ENCODE measurements at regions not wholly inside any gene's neighbourhood (a gene's known extent, or its start where the extent isn't known, plus 50 kb on each side); places are given as distances from the start of the nearest gene placed in this dataset.
A peak's percentile ranks its signal among the peaks of the same experiment; 100 is the strongest.

GRCh38 chr7:35537067-35538023, 157.6 kb downstream of the HERPUD2 start:
- H3K4me3 ChIP-seq (ENCODE audit: low read depth, low read length): peak overlapping the region; percentile 55

DNA sequence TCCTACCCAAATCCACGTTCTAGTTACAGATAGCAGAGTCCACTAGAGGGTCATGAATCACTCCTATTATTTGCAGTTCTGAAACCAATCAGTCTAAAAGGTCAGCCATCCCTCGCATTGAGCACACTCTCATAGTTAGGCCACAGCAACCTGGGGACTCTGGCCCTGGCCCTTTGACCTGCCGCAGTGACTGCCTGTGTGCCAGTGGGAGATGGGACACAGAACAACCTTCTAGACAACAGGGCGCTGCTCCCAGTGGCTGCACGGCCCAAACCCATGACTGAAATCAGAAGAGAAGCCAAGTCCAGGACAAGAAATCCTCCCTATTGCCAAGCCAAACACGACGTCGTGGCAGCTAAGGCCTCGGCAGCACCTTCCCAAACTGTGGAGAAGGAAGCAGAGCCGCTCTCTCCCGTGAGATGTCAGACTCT, 158.5 kb downstream of the HERPUD2 start:
- no peak overlapping the region for H3K4me3 ChIP-seq (ENCODE audit: low read depth, low read length)

DNA sequence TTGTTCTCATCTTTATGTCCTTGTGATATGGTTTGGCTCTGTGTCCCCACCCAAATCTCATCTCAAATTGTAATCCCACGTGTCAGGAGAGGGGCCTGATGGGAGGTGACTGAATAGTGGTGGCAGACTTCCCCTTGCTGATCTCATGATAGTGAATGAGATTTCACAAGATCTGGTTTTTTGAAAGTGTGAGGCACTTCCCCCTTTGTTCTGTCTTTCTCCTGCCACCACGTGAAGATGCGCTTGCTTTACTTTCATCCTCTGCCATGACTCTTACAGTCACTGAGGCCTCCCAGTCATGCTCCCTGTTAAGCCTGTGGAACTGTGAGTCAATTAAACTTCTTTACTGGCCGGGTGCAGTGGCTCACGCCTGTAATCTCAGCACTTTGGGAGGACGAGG, 161.0 kb downstream of the HERPUD2 start:
- no peak overlapping the region for H3K4me3 ChIP-seq (ENCODE audit: low read depth, low read length)

GRCh38 chr7:35530124-35531109, 164.5 kb downstream of the HERPUD2 start:
- H3K4me3 ChIP-seq (ENCODE audit: low read depth, low read length): no peak overlapping the region

DNA sequence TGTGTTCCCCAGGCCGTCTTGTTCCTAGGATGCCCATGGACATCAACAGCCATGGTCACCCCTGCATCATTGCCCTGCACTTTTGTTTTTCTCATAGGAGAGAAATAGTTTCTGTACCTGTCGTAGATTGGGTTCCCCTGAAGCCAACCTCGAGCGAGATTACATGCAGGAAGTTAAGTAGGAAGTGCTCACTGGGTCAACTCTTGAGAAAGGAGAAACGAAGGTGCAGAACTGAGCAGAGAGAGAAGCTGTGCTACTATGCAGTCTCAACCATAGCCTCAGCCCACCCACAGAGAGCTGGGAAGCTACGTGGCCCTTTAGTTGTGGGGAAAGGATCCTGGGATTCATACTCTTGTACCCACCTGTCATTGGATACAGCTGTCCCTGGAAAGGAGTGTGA, 165.2 kb downstream of the HERPUD2 start:
- H3K4me3 ChIP-seq (ENCODE audit: low read depth, low read length): no peak overlapping the region

- no peak overlapping the region for H3K4me3 ChIP-seq (ENCODE audit: low read depth, low read length)
These were observed 166.5 kb downstream of the HERPUD2 start for GRCh38 chr7:35528381-35528977.

DNA sequence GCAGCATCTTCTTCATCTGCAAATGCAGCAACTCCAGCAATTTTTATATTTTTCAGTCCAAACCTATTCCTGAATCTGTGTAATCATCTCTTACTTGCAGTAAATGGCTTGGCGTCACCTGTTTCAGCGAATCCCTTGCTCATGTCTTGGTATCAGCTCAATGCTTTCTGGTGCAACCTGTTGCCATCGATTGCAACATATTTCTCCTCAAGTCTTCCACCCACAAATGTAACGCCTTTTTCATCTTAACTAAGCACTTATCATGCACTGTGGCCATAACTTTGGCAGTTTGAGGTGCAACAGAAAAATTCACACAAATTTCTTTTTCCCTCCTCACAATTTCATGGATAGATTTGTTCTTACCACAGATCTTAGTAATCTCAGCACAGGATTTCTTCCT, 168.3 kb downstream of the HERPUD2 start:
- no peak overlapping the region for H3K4me3 ChIP-seq (ENCODE audit: low read depth, low read length)

DNA sequence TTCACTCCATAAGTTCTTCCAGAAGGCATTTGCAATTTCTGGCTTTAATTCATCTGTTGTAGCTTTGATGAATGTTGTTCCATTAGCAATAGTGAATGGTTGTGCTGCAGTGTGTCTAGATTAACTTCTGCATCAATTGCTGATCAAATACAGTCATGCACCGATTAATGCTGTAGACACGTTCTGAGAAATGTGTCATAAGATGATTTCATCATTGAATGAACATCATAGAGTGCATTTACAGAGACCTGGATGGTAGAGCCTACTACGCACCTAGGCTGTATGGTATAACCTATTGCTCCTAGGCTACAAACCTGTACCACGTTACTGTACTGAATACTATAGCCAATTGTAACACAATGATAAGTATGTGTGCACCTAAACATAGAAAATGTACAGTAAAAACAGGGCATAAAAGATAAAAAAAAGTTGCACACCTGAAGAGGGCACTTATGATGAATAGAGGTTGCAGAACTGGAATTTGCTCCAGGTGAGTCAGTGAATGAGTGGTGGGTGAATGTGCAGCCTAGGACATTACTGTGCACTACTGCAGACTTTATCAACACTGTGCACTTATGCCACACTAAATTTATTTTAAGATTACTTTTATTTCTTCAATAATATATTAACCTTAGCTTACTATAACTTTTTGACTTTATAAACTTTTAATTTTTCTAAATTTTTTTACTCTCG, 170.7 kb downstream of the HERPUD2 start:
- H3K4me3 ChIP-seq (ENCODE audit: low read depth, low read length): no peak overlapping the region

GRCh38 chr7:35523292-35523691, 171.6 kb downstream of the HERPUD2 start:
- H3K4me3 ChIP-seq (ENCODE audit: low read depth, low read length): no peak overlapping the region

- H3K4me3 ChIP-seq (ENCODE audit: low read depth, low read length): no peak overlapping the region
These were observed 172.2 kb downstream of the HERPUD2 start for GRCh38 chr7:35522697-35523096.

- H3K4me3 ChIP-seq (ENCODE audit: low read depth, low read length): no peak overlapping the region
These were observed 173.0 kb downstream of the HERPUD2 start for GRCh38 chr7:35521941-35522340.

GRCh38 chr7:35520810-35521625, 173.9 kb downstream of the HERPUD2 start:
- no peak overlapping the region for H3K4me3 ChIP-seq (ENCODE audit: low read depth, low read length)

DNA sequence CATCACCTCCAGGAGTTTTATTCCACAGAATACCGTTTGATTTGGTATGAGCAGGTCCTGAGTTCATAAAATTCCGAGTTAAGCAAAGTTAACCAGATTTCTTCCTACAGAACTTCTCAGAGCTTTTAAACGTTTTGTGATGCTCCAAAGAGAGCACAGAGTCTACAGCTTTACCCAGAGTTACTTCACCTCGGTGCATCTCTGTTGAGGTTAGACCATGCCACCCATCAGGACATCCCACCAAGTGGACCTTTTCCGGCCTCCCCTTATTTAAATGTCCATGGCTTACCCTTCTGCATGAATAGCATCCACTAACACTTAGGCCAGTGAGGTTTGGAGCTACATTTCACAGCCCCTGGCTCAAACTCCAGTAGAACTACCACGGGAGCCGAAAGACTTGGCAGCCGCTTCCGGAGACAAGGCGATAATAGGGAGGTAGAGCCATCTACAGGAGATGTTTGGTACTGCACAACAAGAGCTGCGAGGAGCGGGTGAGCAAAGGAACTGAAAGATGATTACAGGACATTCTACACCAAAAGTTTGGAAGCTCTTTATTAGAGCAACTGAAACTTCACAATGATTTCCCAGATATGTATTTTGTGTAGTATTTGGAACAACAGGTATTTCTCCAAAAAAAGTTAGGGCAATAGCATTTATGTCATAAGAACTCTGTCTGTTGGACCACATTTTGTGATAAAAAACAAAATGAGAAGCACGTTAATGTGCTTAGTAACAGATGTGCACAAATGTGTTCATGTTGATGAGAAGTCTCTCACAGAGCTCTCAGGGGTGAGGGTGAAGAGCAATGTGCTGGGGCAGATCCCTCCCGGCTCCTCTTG, 174.7 kb downstream of the HERPUD2 start:
- no peak overlapping the region for H3K4me3 ChIP-seq (ENCODE audit: low read depth, low read length)

- H3K4me3 ChIP-seq (ENCODE audit: low read depth, low read length): no peak overlapping the region
These were observed 176.2 kb downstream of the HERPUD2 start for GRCh38 chr7:35518767-35519166.

GRCh38 chr7:35516498-35516897, 178.4 kb downstream of the HERPUD2 start:
- no peak overlapping the region for H3K4me3 ChIP-seq (ENCODE audit: low read depth, low read length)

DNA sequence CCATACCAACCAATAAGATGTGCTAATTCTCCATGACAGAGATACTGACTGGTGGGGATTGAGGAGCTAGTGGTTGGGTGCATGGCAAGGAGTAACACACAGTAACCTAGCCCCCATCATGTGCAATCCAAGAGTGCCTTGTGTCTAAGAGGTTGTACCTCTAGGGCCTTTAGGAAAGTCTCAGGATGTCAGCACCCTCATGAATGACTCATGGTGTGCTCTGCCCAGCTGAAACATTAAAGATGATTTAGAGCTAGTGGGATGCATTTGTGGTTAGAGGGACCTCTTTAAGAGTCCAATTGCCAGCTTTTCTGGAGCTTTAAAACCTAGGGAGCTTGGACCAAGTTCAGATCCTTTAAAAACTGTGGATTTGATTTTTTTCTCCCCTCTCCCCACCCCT, 181.1 kb downstream of the HERPUD2 start:
- no peak overlapping the region for H3K4me3 ChIP-seq (ENCODE audit: low read depth, low read length)

GRCh38 chr7:35513195-35513594, 181.7 kb downstream of the HERPUD2 start:
- no peak overlapping the region for H3K4me3 ChIP-seq (ENCODE audit: low read depth, low read length)

- no peak overlapping the region for H3K4me3 ChIP-seq (ENCODE audit: low read depth, low read length)
These were observed 182.2 kb downstream of the HERPUD2 start for GRCh38 chr7:35512716-35513115.
